HG03196 (cell line): ENCODE measurements at regions not wholly inside any gene's neighbourhood (a gene's known extent, or its start where the extent isn't known, plus 50 kb on each side); places are given as distances from the start of the nearest gene placed in this dataset.

Experiments used
- ATAC-seq: cut with Tn5 transposase; IDR thresholded peaks from one replicate; pipeline ENCODE4 v1.9.1; 2021; ENCODE audit not compliant: unreplicated experiment

GRCh38 chr6:53744321-53744720, 50.5 kb upstream of the LRRC1 start:
- no peak for ATAC-seq

GRCh38 chr6:53741034-53741823, 53.6 kb upstream of the LRRC1 start:
- no peak for ATAC-seq

GRCh38 chr6:53737746-53738145, 57.1 kb upstream of the LRRC1 start:
- ATAC-seq = no peak

GRCh38 chr6:53735896-53736295, 58.9 kb upstream of the LRRC1 start:
- ATAC-seq = no peak

GRCh38 chr6:53734473-53735299, 60.1 kb upstream of the LRRC1 start:
- no peak for ATAC-seq

- no peak for ATAC-seq
Measured at GRCh38 chr6:53731866-53732636, 62.8 kb upstream of the LRRC1 start.

GRCh38 chr6:53730767-53731166, 64.0 kb upstream of the LRRC1 start:
- ATAC-seq = no peak

- peak; percentile 65 for ATAC-seq
Measured at GRCh38 chr6:53728570-53729194, 63.1 kb upstream of the KLHL31 start.

- no peak for ATAC-seq
Measured at GRCh38 chr6:53727748-53728147, 62.2 kb upstream of the KLHL31 start.

- ATAC-seq = no peak
Measured at GRCh38 chr6:53725791-53726575, 60.4 kb upstream of the KLHL31 start.

- no peak for ATAC-seq
Measured at GRCh38 chr6:53724501-53724900, 58.9 kb upstream of the KLHL31 start.

GRCh38 chr6:53723331-53723730, 57.8 kb upstream of the KLHL31 start:
- ATAC-seq = no peak

- ATAC-seq = no peak
Measured at GRCh38 chr6:53721766-53722165, 56.2 kb upstream of the KLHL31 start.

- peak; percentile 88 for ATAC-seq
Measured at GRCh38 chr6:53718597-53719460, 53.3 kb upstream of the KLHL31 start.

- ATAC-seq = no peak
Measured at GRCh38 chr6:53717566-53717965, 52.0 kb upstream of the KLHL31 start.

- ATAC-seq = no peak
Measured at GRCh38 chr6:53715434-53715833, 49.9 kb upstream of the KLHL31 start.
